Hepatocyte (in vitro differentiated cells): ENCODE measurements at regions not wholly inside any gene's neighbourhood (a gene's known extent, or its start where the extent isn't known, plus 50 kb on each side); places are given as distances from the start of the nearest gene placed in this dataset.
A peak's percentile ranks its signal among the peaks of the same experiment; 100 is the strongest.

ENCODE experiments used
- DNase-seq: peaks from one replicate; pipeline ENCODE4 v3.0.0-alpha.2; 2016; ENCODE audit warnings: low spot score
- H2AFZ ChIP-seq: fragments of 200-600 bp; sonication (generic); 2 replicates; pipeline ENCODE4 v1.6.0; 2016; ENCODE audit warnings: antibody characterized with exemption, mild to moderate bottlenecking
- H3K27ac ChIP-seq: fragments of 200-600 bp; sonication (generic); 2 replicates; pipeline ENCODE4 v1.5.1; 2016; ENCODE audit warnings: mild to moderate bottlenecking
- H3K27me3 ChIP-seq: fragments of 200-600 bp; sonication (generic); 2 replicates; pipeline ENCODE4 v1.6.1; 2016
- H3K36me3 ChIP-seq: fragments of 200-600 bp; sonication (generic); replicated peaks from 2 replicates; pipeline ENCODE4 v1.5.1; 2016; ENCODE audit warnings: low read depth; ENCODE audit not compliant: insufficient read depth
- H3K4me1 ChIP-seq: fragments of 200-600 bp; sonication (generic); 2 replicates; pipeline ENCODE4 v1.5.1; 2016; ENCODE audit warnings: mild to moderate bottlenecking, moderate library complexity; ENCODE audit not compliant: insufficient read depth
- H3K4me2 ChIP-seq: fragments of 200-600 bp; sonication (generic); 2 replicates; pipeline ENCODE4 v1.6.0; 2016
- H3K4me3 ChIP-seq: fragments of 200-600 bp; sonication (generic); 2 replicates; pipeline ENCODE4 v1.5.1; 2016; ENCODE audit warnings: mild to moderate bottlenecking
- H3K79me2 ChIP-seq: fragments of 200-600 bp; sonication (generic); 2 replicates; pipeline ENCODE4 v1.6.0; 2017; ENCODE audit warnings: mild to moderate bottlenecking
- H3K9me2 ChIP-seq: fragments of 200-600 bp; sonication (generic); replicated peaks from 2 replicates; pipeline ENCODE4 v1.6.0; 2017; ENCODE audit warnings: mild to moderate bottlenecking; ENCODE audit not compliant: insufficient read depth
- H3K9me3 ChIP-seq: fragments of 200-600 bp; sonication (generic); 2 replicates; pipeline ENCODE4 v1.5.1; 2016; ENCODE audit warnings: low read depth, mild to moderate bottlenecking
- H4K20me1 ChIP-seq: fragments of 200-600 bp; sonication (generic); 2 replicates; pipeline ENCODE4 v1.6.0; 2016; ENCODE audit warnings: mild to moderate bottlenecking; ENCODE audit not compliant: insufficient read depth, poor library complexity, severe bottlenecking
- CTCF ChIP-seq: fragments of 200-600 bp; sonication (generic); IDR thresholded peaks from 2 replicates; pipeline ENCODE4 v1.5.1; 2016; ENCODE audit warnings: antibody characterized with exemption, mild to moderate bottlenecking; ENCODE audit not compliant: poor library complexity
- EZH2 ChIP-seq: fragments of 200-600 bp; sonication (generic); IDR thresholded peaks from 2 replicates; pipeline ENCODE4 v1.6.1; 2016; ENCODE audit warnings: antibody characterized with exemption, mild to moderate bottlenecking, borderline replicate concordance
- EZH2phosphoT487 ChIP-seq: fragments of 200-600 bp; sonication (generic); IDR thresholded peaks from one replicate; pipeline ENCODE4 v1.6.1; 2018; ENCODE audit warnings: antibody characterized with exemption, mild to moderate bottlenecking, low read depth, moderate library complexity; ENCODE audit not compliant: unreplicated experiment, severe bottlenecking
- WGBS: methylation state at CpG from one replicate; pipeline ENCODE4 v1.1.6; 2016; ENCODE audit warnings: low lambda C conversion rate; ENCODE audit errors: missing lambda C conversion rate; 5-methylcytosine and 5-hydroxymethylcytosine counted together

- no peaks in the 10 kb centered on the region for H3K36me3 ChIP-seq
- no peak for TF ChIP-seq CTCF
- TF ChIP-seq EZH2 = no peak
- no peak for TF ChIP-seq EZH2phosphoT487
- H3K9me3 ChIP-seq = no peaks in the 10 kb centered on the region
- 82% methylated on average over 7 of the region's 7 CpGs for WGBS
- H3K27me3 ChIP-seq = no peaks in the 10 kb centered on the region
- H3K4me3 ChIP-seq = no peak overlapping the region
- no peak for DNase-seq
- H3K9me2 ChIP-seq = no peaks in the 10 kb centered on the region
- H4K20me1 ChIP-seq = no peaks in the 10 kb centered on the region
- no peak overlapping the region for H3K27ac ChIP-seq
- H3K79me2 ChIP-seq = no peaks in the 10 kb centered on the region
- H3K4me1 ChIP-seq = no peaks in the 10 kb centered on the region
- no peak overlapping the region for H3K4me2 ChIP-seq
- no peak overlapping the region for H2AFZ ChIP-seq
Measured at GRCh38 chr16:18050234-18050633, 286.3 kb downstream of the NPIPA8 start.

DNA sequence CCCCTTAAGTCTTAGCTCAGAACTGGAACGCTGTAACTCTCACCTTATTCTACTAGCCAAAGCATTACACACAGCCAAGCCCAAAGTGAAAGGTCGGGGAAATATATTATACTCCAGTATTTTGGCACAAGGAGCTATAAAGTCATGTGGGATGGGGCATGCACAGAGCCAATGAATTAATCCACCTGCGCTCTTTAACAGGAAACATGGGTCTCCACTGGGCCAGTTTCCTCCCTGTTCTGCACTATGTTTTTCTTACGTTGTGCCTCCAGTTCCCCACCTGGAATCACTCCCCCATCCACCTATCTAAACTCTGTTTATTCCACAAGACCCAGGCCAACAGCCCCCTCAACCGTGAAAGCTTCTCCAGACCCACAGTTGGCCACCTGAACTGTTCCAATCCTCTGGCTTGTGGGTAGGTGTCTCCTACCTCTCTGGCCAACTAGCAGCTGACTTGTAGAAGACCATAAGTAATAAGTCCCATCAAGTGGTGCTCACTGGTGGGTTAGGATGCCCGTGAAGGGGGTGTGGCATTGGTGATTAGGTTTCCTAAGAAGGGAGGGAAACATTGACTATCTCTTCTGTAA, 286.9 kb downstream of the NPIPA8 start:
- DNase-seq = no peak
- no peak overlapping the region for H3K4me2 ChIP-seq
- no peaks in the 10 kb centered on the region for H3K27me3 ChIP-seq
- no peaks in the 10 kb centered on the region for H3K9me2 ChIP-seq
- no peak overlapping the region for H2AFZ ChIP-seq
- no peak overlapping the region for H3K4me3 ChIP-seq
- H3K9me3 ChIP-seq = no peaks in the 10 kb centered on the region
- 82% methylated on average over 6 of the region's 6 CpGs for WGBS
- H3K4me1 ChIP-seq = no peaks in the 10 kb centered on the region
- H3K36me3 ChIP-seq = no peaks in the 10 kb centered on the region
- TF ChIP-seq EZH2phosphoT487 = no peak
- no peak for TF ChIP-seq EZH2
- no peak for TF ChIP-seq CTCF
- H4K20me1 ChIP-seq = no peaks in the 10 kb centered on the region
- H3K79me2 ChIP-seq = no peaks in the 10 kb centered on the region
- no peak overlapping the region for H3K27ac ChIP-seq

DNA sequence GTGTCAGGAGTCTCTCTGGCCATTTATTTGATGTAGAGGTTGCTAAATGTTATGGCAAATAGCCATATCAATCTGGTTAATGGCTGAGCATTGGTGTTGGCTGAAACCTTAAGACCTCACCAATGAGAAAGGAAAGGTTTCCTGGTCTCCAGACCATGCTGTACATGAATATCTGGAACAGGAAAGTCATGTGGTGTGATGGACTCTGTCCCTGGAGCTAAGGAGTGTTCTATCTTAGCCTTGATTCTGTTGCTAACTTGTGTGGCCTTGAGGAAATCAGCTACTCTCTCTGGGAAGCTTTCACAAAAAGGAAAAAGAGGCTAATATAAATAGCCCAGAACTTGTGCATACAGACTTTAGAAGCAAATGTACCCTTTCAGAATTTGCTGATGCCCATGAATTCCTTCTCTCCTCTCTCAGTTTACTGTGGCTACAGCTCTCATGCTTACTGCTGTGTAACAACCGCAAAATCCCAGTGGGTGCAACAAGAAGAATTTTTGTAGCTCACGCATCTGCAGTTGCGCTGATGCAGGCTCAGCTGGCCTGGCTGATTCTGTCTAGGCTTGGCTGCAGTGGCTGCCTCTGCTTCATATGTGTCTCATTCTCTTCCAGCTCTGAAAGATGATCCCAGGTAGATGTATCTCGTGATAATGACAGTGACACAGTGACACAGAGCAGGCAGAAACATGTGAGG, 287.5 kb downstream of the NPIPA8 start:
- peak; percentile 10 for DNase-seq
- Histone ChIP-seq H4K20me1 (no peaks in the 10 kb centered on the region), H3K9me3 (no peaks in the 10 kb centered on the region), H3K36me3 (no peaks in the 10 kb centered on the region), H3K9me2 (no peaks in the 10 kb centered on the region), H3K4me3 (no peak overlapping the region), H3K4me1 (no peaks in the 10 kb centered on the region), H3K79me2 (no peaks in the 10 kb centered on the region), H2AFZ (no peak overlapping the region), H3K4me2 (no peak overlapping the region), H3K27me3 (no peaks in the 10 kb centered on the region), H3K27ac (peak overlapping the region; percentile 60)
- WGBS = 72% methylated on average over 4 of the region's 4 CpGs
- TF ChIP-seq CTCF = no peak
- no peak for TF ChIP-seq EZH2
- no peak for TF ChIP-seq EZH2phosphoT487
